Fibroblast of gingiva (primary cell): ENCODE measurements at regions not wholly inside any gene's neighbourhood (a gene's known extent, or its start where the extent isn't known, plus 50 kb on each side); places are given as distances from the start of the nearest gene placed in this dataset.

Experiments used
- DNase-seq: peaks from one replicate; pipeline ENCODE4 v3.0.0-alpha.2; 2011; ENCODE audit warnings: low read depth

DNA sequence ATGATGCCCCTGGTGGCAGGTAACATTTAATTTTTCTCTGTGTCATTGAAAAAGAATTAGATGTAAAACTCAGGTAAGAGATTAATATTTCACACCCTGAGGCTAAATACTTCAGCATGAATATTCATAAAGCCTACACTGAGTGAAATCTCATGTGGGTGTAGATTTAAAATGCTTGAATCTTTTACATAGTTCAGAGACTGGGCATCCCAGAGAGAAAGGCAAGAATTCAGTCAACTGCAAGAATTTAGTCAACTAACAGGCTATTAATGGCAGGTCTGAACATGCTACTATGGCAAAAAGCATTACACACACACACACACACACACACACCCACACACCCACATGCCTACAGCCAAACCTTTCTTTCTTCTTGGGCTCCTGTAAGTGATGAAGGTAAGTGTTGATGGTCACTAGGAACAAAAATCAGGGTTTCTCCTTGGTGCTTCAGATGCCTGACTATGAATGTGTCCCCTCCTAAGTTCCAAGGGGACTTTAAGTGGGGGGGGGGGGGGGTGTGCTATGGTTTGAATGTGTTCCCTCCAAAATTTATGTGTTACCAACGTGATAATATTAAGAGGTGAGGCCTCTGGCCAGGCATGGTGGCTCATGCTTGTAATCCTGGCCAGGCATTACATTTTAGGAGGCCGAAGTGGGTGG lies 63.7 kb upstream of the PSMD7 start:
- DNase-seq: no peak

DNA sequence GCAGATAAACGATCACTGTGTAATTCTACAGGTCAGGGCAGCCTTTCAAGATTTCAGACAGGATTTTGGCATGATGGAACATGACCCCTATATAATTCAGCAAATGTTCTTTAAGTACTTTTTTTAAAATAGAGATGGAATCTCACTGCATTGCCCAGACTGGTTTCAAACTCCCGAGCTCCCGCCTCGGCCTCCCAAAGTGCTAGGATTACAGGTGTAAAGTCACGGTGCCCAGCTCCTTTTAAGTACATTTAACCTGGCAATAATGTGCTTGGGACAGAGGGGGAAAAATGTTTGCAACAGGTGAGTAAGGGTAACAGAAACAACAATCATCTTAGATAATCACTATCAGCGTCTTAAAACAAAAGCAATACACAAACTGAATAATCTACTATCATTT lies 66.5 kb upstream of the PSMD7 start:
- no peak for DNase-seq

DNA sequence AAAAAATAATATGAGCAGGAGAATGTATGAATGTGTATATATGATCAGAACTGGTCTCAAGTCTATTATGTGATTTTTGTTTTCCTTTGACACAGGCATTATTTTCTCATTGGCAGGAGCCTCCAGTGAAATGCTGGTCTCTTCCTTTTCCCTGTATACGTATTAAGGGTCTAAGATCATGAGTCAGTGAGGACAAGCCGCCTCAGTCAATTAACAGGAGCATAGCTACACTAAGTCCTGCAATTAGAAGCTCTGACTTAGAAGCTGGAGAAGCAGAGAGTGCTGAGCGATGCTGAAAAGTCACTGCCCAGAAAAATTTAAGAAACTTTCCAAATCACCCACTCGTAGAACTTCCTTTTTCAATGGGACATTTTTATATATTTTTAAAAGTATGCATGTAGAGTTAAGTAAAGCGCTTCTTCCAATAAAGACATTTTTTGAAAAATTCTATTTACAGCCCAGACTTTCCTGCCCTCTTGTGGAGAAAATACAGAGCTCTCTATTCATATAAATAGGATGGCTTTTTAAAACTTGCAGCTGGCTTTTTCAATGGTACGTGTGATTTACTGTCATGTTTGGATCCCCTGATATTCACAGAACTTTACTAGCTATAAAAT lies 70.2 kb upstream of the PSMD7 start:
- peak; percentile 11 for DNase-seq

DNA sequence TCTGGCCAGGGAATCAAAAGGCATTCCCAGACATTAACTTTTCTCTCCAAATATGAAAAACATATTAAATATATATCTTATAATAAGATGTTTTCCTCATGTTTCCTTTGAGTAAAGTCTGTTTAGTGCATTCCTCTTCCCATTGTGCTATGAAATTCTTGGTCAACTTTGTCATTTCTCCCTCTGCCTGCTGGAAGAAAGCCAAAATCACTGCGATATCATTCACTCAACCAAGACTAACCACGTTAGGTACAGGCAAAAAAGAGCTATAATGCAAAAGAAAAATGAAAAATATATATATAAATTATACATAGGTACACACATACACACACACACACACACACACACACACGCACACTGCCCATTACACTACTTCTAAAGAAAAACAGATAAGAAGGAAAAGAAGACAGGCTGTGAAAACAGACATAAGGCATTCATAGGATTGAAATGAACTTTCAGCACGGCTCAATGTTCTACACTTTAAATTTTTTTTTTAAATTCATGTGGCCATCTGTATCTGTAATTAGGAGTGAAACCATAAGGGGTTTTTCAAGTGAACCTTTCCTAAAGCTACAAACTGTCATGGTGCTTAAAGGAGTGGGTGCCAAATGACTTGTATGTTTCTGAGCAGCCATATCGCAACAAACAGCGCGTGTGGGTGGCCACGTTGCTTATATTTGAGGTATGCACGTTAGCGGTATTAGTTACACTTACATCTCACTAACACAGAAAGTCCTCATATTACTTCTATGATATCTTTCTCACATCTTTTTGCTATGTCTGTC lies 71.6 kb upstream of the PSMD7 start:
- DNase-seq: no peak

DNA sequence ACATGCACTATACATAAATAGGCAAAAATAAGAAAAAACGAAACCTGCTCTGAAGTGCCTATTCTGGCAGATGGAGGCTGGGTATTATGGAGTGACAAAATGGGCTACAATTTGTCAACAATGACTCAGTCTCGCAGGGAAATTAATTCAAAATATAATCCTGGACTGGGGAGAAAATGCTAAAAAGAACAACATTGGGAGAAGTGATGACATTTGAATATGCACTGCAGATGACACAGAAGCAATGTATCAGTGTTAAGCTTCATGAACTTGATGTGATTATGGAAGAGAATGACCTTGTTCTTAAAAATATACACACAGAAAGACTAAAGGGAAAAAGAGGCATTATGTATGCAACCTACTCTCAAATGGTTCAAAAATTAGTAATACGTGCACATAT lies 74.8 kb upstream of the PSMD7 start:
- no peak for DNase-seq

DNA sequence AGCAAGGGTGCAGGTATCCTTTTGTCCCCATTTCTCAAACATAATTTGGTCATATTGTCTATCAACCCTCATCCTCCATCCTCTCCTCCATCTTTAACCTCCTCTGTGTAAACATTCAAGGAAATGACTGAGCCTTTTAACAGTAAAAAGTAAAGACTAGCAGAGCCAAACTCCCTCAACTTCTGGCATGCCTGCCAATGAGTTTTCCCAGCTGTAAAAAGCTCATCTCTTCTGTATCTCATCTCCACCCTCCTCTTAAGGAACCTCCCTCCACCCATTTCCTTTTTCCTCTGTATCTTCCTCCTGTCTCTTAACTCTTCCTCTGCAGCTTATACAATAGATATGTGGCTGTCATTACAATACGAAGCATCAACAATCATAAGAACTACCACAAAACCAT lies 76.9 kb upstream of the PSMD7 start:
- no peak for DNase-seq

- no peak for DNase-seq
Observed at GRCh38 chr16:74218871-74219270, 77.7 kb upstream of the PSMD7 start.

DNA sequence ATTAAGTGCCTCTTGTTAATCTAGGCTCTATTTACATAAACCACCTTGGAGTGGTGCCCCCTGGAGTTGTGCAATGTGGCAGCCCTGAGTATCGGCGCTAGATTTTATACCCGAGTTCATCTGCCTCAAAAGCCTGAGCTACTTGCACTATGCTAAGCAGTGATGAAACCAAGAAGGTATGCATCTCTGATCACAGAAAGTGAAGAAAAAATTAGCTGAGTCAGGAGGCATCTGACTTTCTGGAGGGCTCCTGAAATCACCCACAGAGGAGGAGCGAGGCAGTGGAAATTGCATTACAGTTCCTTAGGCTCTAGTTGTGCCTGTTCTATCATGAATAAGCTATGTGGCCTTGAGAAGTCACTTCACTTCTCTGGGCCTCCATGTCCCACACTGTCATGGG lies 80.3 kb upstream of the PSMD7 start:
- DNase-seq: no peak

- no peak for DNase-seq
Observed at GRCh38 chr16:74215249-74215648, 81.4 kb upstream of the PSMD7 start.

GRCh38 chr16:74213372-74213771 lies 83.2 kb upstream of the PSMD7 start:
- DNase-seq: no peak

GRCh38 chr16:74210245-74210644 lies 86.4 kb upstream of the PSMD7 start:
- DNase-seq: no peak

DNA sequence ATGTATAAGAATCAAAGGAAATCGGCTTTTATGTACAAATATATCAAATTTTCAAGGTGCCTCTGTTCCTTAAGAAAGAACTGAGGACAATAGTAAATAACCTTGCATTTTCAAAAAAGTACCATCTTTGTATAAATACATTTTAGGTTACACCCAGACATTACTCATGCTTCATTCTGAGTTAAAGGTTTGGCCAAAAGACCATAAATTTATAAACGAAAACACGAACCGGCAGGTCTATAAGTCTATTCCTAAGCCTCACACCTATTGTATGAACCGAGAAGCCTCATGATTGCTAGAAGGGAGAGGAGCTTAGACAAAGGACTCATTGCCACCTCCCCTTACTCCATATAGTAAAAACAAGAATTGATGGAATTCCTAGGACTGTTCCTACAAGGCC lies 94.6 kb upstream of the PSMD7 start:
- no peak for DNase-seq

GRCh38 chr16:74201576-74201975 lies 95.0 kb upstream of the PSMD7 start:
- no peak for DNase-seq

GRCh38 chr16:74200921-74201320 lies 95.7 kb upstream of the PSMD7 start:
- no peak for DNase-seq

- no peak for DNase-seq
Observed at GRCh38 chr16:74199842-74200124, 96.8 kb upstream of the PSMD7 start.

- DNase-seq: no peak
Observed at GRCh38 chr16:74199066-74199841, 97.4 kb upstream of the PSMD7 start.

GRCh38 chr16:74192281-74192797 lies 104.3 kb upstream of the PSMD7 start:
- DNase-seq: no peak

DNA sequence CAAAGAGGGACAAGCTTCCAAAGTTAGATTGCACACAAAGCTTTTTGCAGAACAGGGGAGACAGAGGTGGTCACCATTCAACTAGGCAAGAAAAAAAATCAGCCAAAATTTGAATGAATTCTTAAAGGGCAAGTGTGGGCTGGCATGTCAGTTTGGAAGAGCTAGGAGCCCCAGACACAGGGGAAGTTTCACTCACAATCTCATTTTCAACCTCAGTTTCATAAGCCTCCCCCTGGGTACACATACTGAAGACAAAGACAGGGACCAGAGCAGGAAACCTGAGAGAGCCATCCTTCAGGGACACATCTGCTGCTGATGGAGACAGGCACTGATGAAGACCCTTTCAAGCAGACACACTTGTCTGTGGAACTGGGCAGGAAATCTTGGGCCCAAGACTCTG lies 106.3 kb upstream of the PSMD7 start:
- DNase-seq: no peak

GRCh38 chr16:74188856-74189255 lies 107.8 kb upstream of the PSMD7 start:
- DNase-seq: no peak

GRCh38 chr16:74186561-74186971 lies 110.0 kb upstream of the PSMD7 start:
- peak; percentile 89 for DNase-seq

- no peak for DNase-seq
Observed at GRCh38 chr16:74184839-74185238, 111.8 kb upstream of the PSMD7 start.

DNA sequence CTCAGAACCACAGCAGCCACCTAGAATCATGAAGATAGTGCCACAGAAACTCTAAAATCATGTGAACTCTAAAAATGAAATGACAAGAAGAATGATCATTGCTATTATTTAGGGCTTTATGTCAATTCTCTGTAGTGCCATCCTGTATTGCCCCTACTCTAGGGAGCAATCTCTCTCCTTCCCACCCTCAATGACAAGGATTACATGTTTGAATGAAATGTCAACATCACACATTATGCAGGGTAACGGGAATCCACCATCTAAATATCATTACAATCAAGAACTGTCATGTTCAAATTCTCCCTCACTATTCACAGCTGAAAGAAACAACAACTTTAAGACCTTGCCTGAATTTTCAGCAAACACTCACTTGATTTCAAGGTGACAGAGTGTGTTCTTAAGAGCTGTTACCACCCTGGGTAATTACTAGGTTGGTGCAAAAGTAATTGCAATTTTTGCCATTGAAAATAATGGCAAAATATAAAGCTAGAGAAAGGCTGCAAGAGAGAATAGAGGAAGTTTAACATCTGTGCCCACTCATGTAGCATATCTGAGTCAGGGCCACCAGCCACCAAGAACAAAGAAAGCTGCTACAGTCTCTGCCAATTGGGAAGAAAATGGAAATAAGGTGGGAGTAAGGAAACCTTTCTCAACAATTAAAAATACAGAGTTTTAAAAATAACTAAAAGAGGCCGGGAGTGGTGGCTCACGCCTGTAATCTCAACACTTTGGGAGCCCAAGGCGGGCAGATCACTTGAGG lies 112.8 kb upstream of the PSMD7 start:
- DNase-seq: no peak
